Endothelial cell of umbilical vein (primary cell): ENCODE measurements at regions not wholly inside any gene's neighbourhood (a gene's known extent, or its start where the extent isn't known, plus 50 kb on each side); places are given as distances from the start of the nearest gene placed in this dataset.

Source experiments
- BruUV-seq: library from RNA; stranded (reverse); fragments of 400-500 nt; replicated peaks from 2 replicates; lab custom pipeline; 2021; lab: Mats Ljungman, UMichigan
- CTCF ChIA-PET: fragments of 300-600, 350-600 bp; sonication (Branson Sonifier 250); formaldehyde crosslinking; loops from one replicate; lab custom pipeline; 2021; ENCODE audit warnings: antibody characterized with exemption, inconsistent platforms; lab: Charles Lee
- POLR2A ChIA-PET: fragments of 300-600, 350-600 bp; sonication (Branson Sonifier 250); formaldehyde crosslinking; loops from one replicate; lab custom pipeline; 2021; ENCODE audit warnings: antibody characterized with exemption, inconsistent platforms; lab: Charles Lee
- DNase-seq: peaks from one replicate; pipeline ENCODE4 v3.0.0-alpha.2; 2011; ENCODE audit warnings: low read depth, low spot score
- FAIRE-seq: peaks from 2 replicates; lab custom pipeline; 2011; peaks lifted over from hg19 to GRCh38; lab: Jason Lieb, UNC
- H2AFZ ChIP-seq: 2 replicates; pipeline ENCODE4 v1.6.0; 2012; ENCODE audit warnings: low read depth, low read length, control low read depth, inconsistent platforms
- H3K27ac ChIP-seq: 2 replicates; pipeline ENCODE4 v1.5.1; 2011; ENCODE audit warnings: low read depth, mild to moderate bottlenecking, control low read depth, low read length, moderate library complexity; ENCODE audit not compliant: insufficient read depth
- H3K27me3 ChIP-seq, 2 experiments: 2 replicates each; pipeline versions ENCODE4 v1.6.0 to v1.6.1; 2011; ENCODE audit warnings: low read length in 2 of 2, mixed read lengths in 1 of 2; ENCODE audit not compliant: control insufficient read depth in 2 of 2, insufficient read depth in 2 of 2
- H3K36me3 ChIP-seq, 2 experiments: 2 replicates in 1 of 2; 3 replicates in 1 of 2; pipeline ENCODE4 v1.5.1; 2011; ENCODE audit warnings: low read length in 2 of 2, mild to moderate bottlenecking in 1 of 2, moderate library complexity in 1 of 2; ENCODE audit not compliant: control insufficient read depth in 2 of 2, insufficient read depth in 2 of 2; ENCODE audit errors: extremely low read depth in 1 of 2
- H3K4me1 ChIP-seq: 3 replicates; pipeline ENCODE4 v1.5.1; 2011; ENCODE audit warnings: mild to moderate bottlenecking, low read length; ENCODE audit not compliant: control insufficient read depth, insufficient read depth; ENCODE audit errors: extremely low read depth
- H3K4me2 ChIP-seq: 2 replicates; pipeline ENCODE4 v1.6.1; 2011; ENCODE audit warnings: low read length, control low read depth, mixed read lengths; ENCODE audit not compliant: insufficient read depth
- H3K4me3 ChIP-seq, 3 experiments: fragments of 200-600 bp in 1 of 3; sonication (generic), shearing (Covaris generic) in 1 of 3; replicated peaks in 1 of 3; 2 replicates each; pipeline ENCODE4 v1.5.1; 2011 to 2016; ENCODE audit warnings: control low read depth in 3 of 3, low read length in 3 of 3, mild to moderate bottlenecking in 2 of 3, inconsistent platforms in 1 of 3, low read depth in 1 of 3, moderate library complexity in 1 of 3; ENCODE audit not compliant: insufficient read depth in 1 of 3
- H3K79me2 ChIP-seq: 2 replicates; pipeline ENCODE4 v1.6.0; 2012; ENCODE audit warnings: low read length, inconsistent platforms; ENCODE audit not compliant: control insufficient read depth, insufficient read depth
- H3K9ac ChIP-seq: replicated peaks from 2 replicates; pipeline ENCODE3; 2011; ENCODE audit warnings: low read length, control low read depth; ENCODE audit not compliant: insufficient read depth; ENCODE audit errors: extremely low read depth
- H3K9me1 ChIP-seq: replicated peaks from 3 replicates; pipeline ENCODE4 v1.6.0; 2011; ENCODE audit warnings: mild to moderate bottlenecking, low read length; ENCODE audit not compliant: control insufficient read depth, insufficient read depth; ENCODE audit errors: extremely low read depth
- H3K9me3 ChIP-seq: replicated peaks from 2 replicates; pipeline ENCODE4 v1.5.1; 2012; ENCODE audit warnings: low read length, inconsistent platforms; ENCODE audit not compliant: control insufficient read depth, insufficient read depth
- H4K20me1 ChIP-seq: replicated peaks from 2 replicates; pipeline ENCODE3; 2011; ENCODE audit warnings: mild to moderate bottlenecking, low read length; ENCODE audit not compliant: control insufficient read depth, insufficient read depth; ENCODE audit errors: extremely low read depth
- EZH2 ChIP-seq: IDR thresholded peaks from 2 replicates; pipeline ENCODE4 v1.6.1; 2012; ENCODE audit warnings: borderline replicate concordance, low read depth, mild to moderate bottlenecking, moderate library complexity, low read length, inconsistent platforms; ENCODE audit not compliant: severe bottlenecking
- FOS ChIP-seq: IDR thresholded peaks from 2 replicates; pipeline ENCODE4 v1.6.1; 2011; ENCODE audit warnings: mild to moderate bottlenecking, low read length, moderate library complexity, borderline replicate concordance; ENCODE audit not compliant: insufficient read depth
- GATA2 ChIP-seq: IDR thresholded peaks from 2 replicates; pipeline ENCODE4 v1.7.0; 2011; ENCODE audit warnings: low read depth, mild to moderate bottlenecking, moderate library complexity, mixed read lengths, low read length; ENCODE audit not compliant: insufficient read length, insufficient read depth
- JUN ChIP-seq: IDR thresholded peaks from 2 replicates; pipeline ENCODE4 v1.6.1; 2011; ENCODE audit warnings: borderline replicate concordance, low read depth; ENCODE audit not compliant: insufficient read length, insufficient read depth
- MAX ChIP-seq: IDR thresholded peaks from 2 replicates; pipeline ENCODE4 v1.6.1; 2011; ENCODE audit not compliant: insufficient read depth, insufficient read length
- MYC ChIP-seq: IDR thresholded peaks from one replicate; pipeline ENCODE4 v1.6.1; 2011; ENCODE audit warnings: mild to moderate bottlenecking, low read depth, low read length
- POLR2A ChIP-seq: IDR thresholded peaks from 2 replicates; pipeline ENCODE4 v1.6.1; 2012; ENCODE audit warnings: low read depth, mild to moderate bottlenecking, control low read depth, low read length
- POLR2AphosphoS5 ChIP-seq: IDR thresholded peaks from 2 replicates; pipeline ENCODE4 v1.6.1; 2012; ENCODE audit warnings: low read depth, mild to moderate bottlenecking, control low read depth, low read length, moderate library complexity; ENCODE audit not compliant: insufficient read depth
- dilution Hi-C: fragments of 300-500 bp; cut with MboI; formaldehyde crosslinking; loops from one replicate; pipeline ENCODE4 v1.15.0; 2019; ENCODE audit warnings: low sequenced_read_pairs; ENCODE audit not compliant: extremely low pct_ligation_motif_present
- intact Hi-C: fragments of 100-400 bp; cut with micrococcal nuclease; formaldehyde crosslinking; loops from one replicate; pipeline ENCODE4 v1.10.0; 2022
- TF ChIP-seq, protein P1 (sequence below), 2 donors: IDR thresholded peaks; 1 replicate in 1 of 2; 2 replicates in 1 of 2; pipeline ENCODE4 v1.5.1; 2011; ENCODE audit warnings: low read length in 2 of 2, mild to moderate bottlenecking in 2 of 2, moderate library complexity in 2 of 2, control low read depth in 1 of 2, inconsistent platforms in 1 of 2, low read depth in 1 of 2; ENCODE audit not compliant: insufficient read depth in 1 of 2; ENCODE audit errors: extremely low read depth in 1 of 2

DNA sequence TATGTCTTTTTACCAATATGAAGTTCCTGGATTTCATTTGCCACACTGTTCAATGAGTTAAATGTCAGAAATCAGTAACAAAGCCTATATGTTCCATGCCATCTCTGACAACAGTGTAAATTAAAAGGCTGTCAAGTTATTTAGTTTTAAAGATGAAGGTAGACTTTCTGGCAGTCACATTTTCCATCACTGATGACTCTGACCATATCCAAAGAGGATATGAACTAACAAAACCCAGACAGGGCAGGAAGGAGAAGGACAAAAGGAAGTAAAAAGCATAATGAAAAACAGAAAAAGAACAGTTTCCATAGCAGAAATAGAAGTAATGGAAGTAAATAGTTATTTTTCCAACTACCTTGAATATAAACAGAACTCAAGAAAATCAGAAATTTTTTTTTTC lies 242.3 kb downstream of the UBE3D start:
- no TSS peak for BruUV-seq
- TF ChIP-seq JUN (no peak), GATA2 (no peak), MYC (no peak), POLR2A (no peak), FOS (no peak), POLR2AphosphoS5 (no peak), EZH2 (no peak), MAX (no peak)
- TF ChIP-seq, protein P1, sequence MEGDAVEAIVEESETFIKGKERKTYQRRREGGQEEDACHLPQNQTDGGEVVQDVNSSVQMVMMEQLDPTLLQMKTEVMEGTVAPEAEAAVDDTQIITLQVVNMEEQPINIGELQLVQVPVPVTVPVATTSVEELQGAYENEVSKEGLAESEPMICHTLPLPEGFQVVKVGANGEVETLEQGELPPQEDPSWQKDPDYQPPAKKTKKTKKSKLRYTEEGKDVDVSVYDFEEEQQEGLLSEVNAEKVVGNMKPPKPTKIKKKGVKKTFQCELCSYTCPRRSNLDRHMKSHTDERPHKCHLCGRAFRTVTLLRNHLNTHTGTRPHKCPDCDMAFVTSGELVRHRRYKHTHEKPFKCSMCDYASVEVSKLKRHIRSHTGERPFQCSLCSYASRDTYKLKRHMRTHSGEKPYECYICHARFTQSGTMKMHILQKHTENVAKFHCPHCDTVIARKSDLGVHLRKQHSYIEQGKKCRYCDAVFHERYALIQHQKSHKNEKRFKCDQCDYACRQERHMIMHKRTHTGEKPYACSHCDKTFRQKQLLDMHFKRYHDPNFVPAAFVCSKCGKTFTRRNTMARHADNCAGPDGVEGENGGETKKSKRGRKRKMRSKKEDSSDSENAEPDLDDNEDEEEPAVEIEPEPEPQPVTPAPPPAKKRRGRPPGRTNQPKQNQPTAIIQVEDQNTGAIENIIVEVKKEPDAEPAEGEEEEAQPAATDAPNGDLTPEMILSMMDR (IDR thresholded peaks at IDR 0.05; ENCODE audit: extremely low read depth in 1 of 2, insufficient read depth in 1 of 2, low read depth in 1 of 2, low read length in 2 of 2): no peak
- dilution Hi-C loops (no loop called here), intact Hi-C loops (no loop called here)
- ChIA-PET POLR2A (no interaction called here), CTCF (interaction anchor here (1.1 to 1.3 kb wide), 3 partner anchors 17 to 62 kb away, joined by 3 to 4 read pairs (median 3); no protein-coding TSS in a partner anchor)
- no peaks in the 10 kb centered on the region for H3K79me2 ChIP-seq
- peak; percentile 28 for DNase-seq
- H4K20me1 ChIP-seq: no peaks in the 10 kb centered on the region
- no peaks in the 10 kb centered on the region for H3K36me3 ChIP-seq
- H3K4me2 ChIP-seq: no peak overlapping the region
- FAIRE-seq: no peak
- H3K4me3 ChIP-seq: no peak overlapping the region
- no peaks in the 10 kb centered on the region for H3K9me1 ChIP-seq
- no peak overlapping the region for H2AFZ ChIP-seq
- H3K9me3 ChIP-seq: no peaks in the 10 kb centered on the region
- H3K27ac ChIP-seq: no peak overlapping the region
- no peaks in the 10 kb centered on the region for H3K4me1 ChIP-seq
- H3K27me3 ChIP-seq: no peaks in the 10 kb centered on the region
- H3K9ac ChIP-seq: no peak overlapping the region
